ENCODE measurements at regions not wholly inside any gene's neighbourhood (a gene's known extent, or its start where the extent isn't known, plus 50 kb on each side); places are given as distances from the start of the nearest gene placed in this dataset.

DNA sequence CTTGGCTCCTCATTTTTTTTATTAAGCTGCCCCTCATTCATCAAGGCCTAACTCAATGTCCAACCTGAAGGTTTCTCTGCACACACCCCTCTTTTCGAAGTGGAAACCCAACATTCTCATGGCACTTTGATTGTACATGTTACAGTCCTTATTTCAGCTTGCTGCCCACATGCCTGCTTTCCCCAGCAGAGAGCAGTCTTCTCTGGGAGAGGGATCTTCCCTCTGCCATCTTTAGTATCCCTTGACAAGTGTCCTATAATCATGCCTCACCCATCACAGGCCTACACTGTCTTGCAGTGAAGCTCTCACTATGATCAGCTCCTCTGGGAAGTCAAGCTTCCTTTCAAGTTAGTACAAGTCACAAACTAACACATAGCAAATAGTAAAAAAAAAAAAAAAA lies 175.1 kb downstream of the ACER2 start:
- TF ChIP-seq EZH2 (IDR thresholded peaks at IDR 0.05; ENCODE audit: borderline replicate concordance, control insufficient read depth, low read depth, low read length) (no peak), MAX (IDR thresholded peaks at IDR 0.05; ENCODE audit: low read depth, low read length) (no peak), RFX5 (IDR thresholded peaks at IDR 0.05; ENCODE audit: low read depth, low read length) (no peak), NFYB (IDR thresholded peaks at IDR 0.05; ENCODE audit: insufficient read depth, low read depth, low read length) (no peak), NFXL1 (IDR thresholded peaks at IDR 0.05; ENCODE audit: borderline replicate concordance) (no peak), JUNB (IDR thresholded peaks at IDR 0.05) (no peak), RAD21 (IDR thresholded peaks at IDR 0.05; ENCODE audit: insufficient read depth, low read depth, low read length) (no peak), FOS (IDR thresholded peaks at IDR 0.05; ENCODE audit: borderline replicate concordance, extremely low read depth, insufficient read length) (no peak)
- TF ChIP-seq, protein P1, sequence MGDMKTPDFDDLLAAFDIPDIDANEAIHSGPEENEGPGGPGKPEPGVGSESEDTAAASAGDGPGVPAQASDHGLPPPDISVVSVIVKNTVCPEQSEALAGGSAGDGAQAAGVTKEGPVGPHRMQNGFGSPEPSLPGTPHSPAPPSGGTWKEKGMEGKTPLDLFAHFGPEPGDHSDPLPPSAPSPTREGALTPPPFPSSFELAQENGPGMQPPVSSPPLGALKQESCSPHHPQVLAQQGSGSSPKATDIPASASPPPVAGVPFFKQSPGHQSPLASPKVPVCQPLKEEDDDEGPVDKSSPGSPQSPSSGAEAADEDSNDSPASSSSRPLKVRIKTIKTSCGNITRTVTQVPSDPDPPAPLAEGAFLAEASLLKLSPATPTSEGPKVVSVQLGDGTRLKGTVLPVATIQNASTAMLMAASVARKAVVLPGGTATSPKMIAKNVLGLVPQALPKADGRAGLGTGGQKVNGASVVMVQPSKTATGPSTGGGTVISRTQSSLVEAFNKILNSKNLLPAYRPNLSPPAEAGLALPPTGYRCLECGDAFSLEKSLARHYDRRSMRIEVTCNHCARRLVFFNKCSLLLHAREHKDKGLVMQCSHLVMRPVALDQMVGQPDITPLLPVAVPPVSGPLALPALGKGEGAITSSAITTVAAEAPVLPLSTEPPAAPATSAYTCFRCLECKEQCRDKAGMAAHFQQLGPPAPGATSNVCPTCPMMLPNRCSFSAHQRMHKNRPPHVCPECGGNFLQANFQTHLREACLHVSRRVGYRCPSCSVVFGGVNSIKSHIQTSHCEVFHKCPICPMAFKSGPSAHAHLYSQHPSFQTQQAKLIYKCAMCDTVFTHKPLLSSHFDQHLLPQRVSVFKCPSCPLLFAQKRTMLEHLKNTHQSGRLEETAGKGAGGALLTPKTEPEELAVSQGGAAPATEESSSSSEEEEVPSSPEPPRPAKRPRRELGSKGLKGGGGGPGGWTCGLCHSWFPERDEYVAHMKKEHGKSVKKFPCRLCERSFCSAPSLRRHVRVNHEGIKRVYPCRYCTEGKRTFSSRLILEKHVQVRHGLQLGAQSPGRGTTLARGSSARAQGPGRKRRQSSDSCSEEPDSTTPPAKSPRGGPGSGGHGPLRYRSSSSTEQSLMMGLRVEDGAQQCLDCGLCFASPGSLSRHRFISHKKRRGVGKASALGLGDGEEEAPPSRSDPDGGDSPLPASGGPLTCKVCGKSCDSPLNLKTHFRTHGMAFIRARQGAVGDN (IDR thresholded peaks at IDR 0.05), result no peak
- TF ChIP-seq, protein P2, sequence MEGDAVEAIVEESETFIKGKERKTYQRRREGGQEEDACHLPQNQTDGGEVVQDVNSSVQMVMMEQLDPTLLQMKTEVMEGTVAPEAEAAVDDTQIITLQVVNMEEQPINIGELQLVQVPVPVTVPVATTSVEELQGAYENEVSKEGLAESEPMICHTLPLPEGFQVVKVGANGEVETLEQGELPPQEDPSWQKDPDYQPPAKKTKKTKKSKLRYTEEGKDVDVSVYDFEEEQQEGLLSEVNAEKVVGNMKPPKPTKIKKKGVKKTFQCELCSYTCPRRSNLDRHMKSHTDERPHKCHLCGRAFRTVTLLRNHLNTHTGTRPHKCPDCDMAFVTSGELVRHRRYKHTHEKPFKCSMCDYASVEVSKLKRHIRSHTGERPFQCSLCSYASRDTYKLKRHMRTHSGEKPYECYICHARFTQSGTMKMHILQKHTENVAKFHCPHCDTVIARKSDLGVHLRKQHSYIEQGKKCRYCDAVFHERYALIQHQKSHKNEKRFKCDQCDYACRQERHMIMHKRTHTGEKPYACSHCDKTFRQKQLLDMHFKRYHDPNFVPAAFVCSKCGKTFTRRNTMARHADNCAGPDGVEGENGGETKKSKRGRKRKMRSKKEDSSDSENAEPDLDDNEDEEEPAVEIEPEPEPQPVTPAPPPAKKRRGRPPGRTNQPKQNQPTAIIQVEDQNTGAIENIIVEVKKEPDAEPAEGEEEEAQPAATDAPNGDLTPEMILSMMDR (IDR thresholded peaks at IDR 0.05 in 2 of 3, conservative IDR thresholded peaks at IDR 0.05 in 1 of 3; ENCODE audit: control insufficient read depth in 2 of 3, extremely low read depth in 1 of 3, insufficient read depth in 1 of 3, low read depth in 3 of 3, low read length in 3 of 3), result no peak
